ENCODE measurements at regions not wholly inside any gene's neighbourhood (a gene's known extent, or its start where the extent isn't known, plus 50 kb on each side); places are given as distances from the start of the nearest gene placed in this dataset.

DNA sequence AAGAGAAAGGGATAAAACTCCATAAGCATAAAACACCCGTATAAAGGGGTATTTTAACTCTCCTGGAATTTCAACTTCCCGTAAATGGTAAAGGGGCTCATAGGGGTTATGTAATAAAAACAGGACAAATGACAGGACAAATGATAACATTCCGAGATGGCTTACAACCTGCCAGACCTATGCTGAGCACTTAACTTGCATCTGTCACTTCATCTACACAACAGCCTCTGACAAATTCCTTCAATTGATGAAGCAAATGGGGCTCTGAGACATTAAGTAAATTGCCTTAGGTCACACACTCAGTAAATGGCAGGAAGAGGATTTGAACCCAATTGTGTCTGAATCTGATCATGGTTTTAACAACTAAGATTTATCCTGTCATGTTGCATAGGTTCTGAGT, 327.6 kb upstream of the SNX7 start:
- no peak overlapping the region for H3K4me3 ChIP-seq (ENCODE audit: low read depth, low read length)
- no peak for DNase-seq (ENCODE audit: low read depth)
- TF ChIP-seq, protein P1, sequence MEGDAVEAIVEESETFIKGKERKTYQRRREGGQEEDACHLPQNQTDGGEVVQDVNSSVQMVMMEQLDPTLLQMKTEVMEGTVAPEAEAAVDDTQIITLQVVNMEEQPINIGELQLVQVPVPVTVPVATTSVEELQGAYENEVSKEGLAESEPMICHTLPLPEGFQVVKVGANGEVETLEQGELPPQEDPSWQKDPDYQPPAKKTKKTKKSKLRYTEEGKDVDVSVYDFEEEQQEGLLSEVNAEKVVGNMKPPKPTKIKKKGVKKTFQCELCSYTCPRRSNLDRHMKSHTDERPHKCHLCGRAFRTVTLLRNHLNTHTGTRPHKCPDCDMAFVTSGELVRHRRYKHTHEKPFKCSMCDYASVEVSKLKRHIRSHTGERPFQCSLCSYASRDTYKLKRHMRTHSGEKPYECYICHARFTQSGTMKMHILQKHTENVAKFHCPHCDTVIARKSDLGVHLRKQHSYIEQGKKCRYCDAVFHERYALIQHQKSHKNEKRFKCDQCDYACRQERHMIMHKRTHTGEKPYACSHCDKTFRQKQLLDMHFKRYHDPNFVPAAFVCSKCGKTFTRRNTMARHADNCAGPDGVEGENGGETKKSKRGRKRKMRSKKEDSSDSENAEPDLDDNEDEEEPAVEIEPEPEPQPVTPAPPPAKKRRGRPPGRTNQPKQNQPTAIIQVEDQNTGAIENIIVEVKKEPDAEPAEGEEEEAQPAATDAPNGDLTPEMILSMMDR (IDR thresholded peaks at IDR 0.05; ENCODE audit: low read depth, low read length, missing control alignments), result no peak

GRCh38 chr1:98333406-98333805, 328.1 kb upstream of the SNX7 start:
- no peak overlapping the region for H3K4me3 ChIP-seq (ENCODE audit: low read depth, low read length)
- TF ChIP-seq, protein P1 (IDR thresholded peaks at IDR 0.05; ENCODE audit: low read depth, low read length, missing control alignments), result no peak
- no peak for DNase-seq (ENCODE audit: low read depth)

- no peak overlapping the region for H3K4me3 ChIP-seq (ENCODE audit: low read depth, low read length)
- no peak for DNase-seq (ENCODE audit: low read depth)
- TF ChIP-seq, protein P1 (IDR thresholded peaks at IDR 0.05; ENCODE audit: low read depth, low read length, missing control alignments), result no peak
These were observed 329.7 kb upstream of the SNX7 start for GRCh38 chr1:98331718-98332311.

- no peak overlapping the region for H3K4me3 ChIP-seq (ENCODE audit: low read depth, low read length)
- TF ChIP-seq, protein P1 (IDR thresholded peaks at IDR 0.05; ENCODE audit: low read depth, low read length, missing control alignments), result no peak
- DNase-seq (ENCODE audit: low read depth), result no peak
These were observed 330.3 kb upstream of the SNX7 start for GRCh38 chr1:98331243-98331642.

- TF ChIP-seq, protein P1 (IDR thresholded peaks at IDR 0.05; ENCODE audit: low read depth, low read length, missing control alignments), result no peak
- no peak for DNase-seq (ENCODE audit: low read depth)
- no peak overlapping the region for H3K4me3 ChIP-seq (ENCODE audit: low read depth, low read length)
These were observed 331.3 kb upstream of the SNX7 start for GRCh38 chr1:98330224-98330623.

GRCh38 chr1:98328855-98329254, 332.7 kb upstream of the SNX7 start:
- H3K4me3 ChIP-seq (ENCODE audit: low read depth, low read length), result no peak overlapping the region
- TF ChIP-seq, protein P1 (IDR thresholded peaks at IDR 0.05; ENCODE audit: low read depth, low read length, missing control alignments), result no peak
- no peak for DNase-seq (ENCODE audit: low read depth)

- TF ChIP-seq, protein P1 (IDR thresholded peaks at IDR 0.05; ENCODE audit: low read depth, low read length, missing control alignments), result no peak
- no peak for DNase-seq (ENCODE audit: low read depth)
- no peak overlapping the region for H3K4me3 ChIP-seq (ENCODE audit: low read depth, low read length)
These were observed 334.2 kb upstream of the SNX7 start for GRCh38 chr1:98327220-98327861.

All from GM12864 (cell line).